NCI-H226 (cell line): ENCODE measurements at regions not wholly inside any gene's neighbourhood (a gene's known extent, or its start where the extent isn't known, plus 50 kb on each side); places are given as distances from the start of the nearest gene placed in this dataset.
"Not testable (repeated sequence)": the region's sequence is repeated elsewhere in the genome, so short reads cannot be mapped to it uniquely, and the experiment has no call there.

Source experiments
- DNase-seq: peaks from one replicate; pipeline ENCODE4 v3.0.0-alpha.2; 2015

DNA sequence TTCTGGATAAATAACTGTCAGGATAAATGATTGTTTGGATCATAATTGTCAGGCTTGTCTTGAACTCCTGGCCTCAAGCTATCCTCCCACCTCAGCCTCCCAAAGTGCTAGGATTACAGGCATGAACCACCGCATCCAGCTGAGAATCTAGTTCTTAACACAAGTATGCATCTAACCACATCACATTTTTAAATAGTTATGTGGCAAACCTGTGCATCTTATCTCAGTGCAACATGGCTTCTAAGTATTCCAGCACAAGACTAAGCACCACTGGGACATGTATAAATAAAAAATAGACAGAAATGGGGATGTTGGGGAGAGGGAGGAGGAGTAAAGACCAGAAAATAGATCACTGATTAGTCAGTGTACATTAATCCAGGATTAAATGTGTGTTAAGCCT, 74.7 kb upstream of the TBL1X start:
- DNase-seq, result peak; percentile 80

DNA sequence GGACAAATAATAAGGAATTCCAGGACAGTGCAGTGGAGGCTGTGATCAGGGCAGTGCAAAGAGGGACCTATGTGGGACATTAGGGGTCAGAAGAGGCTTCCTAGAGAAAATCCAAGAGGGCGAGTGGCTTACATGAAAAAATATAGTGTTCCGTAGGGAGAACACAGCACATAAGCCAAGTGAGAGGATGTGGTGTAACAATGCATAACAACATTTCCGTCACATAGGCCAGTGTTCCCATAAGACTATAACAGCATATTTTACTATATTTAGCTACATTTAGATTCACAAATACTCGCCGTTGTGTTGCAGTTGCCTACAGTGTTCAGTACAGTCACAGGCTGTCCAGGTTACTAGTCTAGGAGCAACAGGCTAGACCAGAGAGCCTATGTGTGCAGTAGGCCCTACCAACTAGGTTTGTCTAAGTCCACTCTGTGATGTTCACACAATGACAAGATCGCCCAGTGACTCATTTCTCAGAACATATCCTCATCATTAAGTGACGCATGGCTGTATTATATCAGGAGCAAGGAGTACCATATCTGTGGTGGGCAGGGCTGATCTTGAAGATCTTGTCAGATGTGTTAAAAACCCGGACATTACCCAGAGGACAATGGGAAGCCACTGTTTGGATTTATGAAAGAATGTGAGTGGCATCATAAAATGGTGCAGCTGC, 74.0 kb upstream of the TBL1X start:
- DNase-seq, result no peak

DNA sequence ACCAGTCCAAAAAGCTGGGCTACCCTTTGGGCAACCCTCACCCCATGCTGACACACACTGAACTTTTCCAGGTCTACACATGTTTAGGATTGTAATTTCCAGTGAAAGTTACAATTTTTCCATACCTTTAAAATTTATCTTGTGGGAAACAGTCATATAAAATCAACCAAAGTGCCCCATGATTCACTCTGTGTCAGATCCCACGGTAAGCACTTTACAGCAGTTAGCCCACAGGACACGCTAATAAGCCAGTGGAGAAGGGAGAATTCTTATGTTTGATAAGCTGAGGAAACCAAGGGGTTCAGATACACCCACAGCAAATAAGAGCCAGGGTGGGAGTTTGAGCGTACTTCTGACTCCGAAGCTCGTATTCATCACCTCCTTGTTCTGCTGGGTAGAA, 72.4 kb upstream of the TBL1X start:
- no peak for DNase-seq

DNA sequence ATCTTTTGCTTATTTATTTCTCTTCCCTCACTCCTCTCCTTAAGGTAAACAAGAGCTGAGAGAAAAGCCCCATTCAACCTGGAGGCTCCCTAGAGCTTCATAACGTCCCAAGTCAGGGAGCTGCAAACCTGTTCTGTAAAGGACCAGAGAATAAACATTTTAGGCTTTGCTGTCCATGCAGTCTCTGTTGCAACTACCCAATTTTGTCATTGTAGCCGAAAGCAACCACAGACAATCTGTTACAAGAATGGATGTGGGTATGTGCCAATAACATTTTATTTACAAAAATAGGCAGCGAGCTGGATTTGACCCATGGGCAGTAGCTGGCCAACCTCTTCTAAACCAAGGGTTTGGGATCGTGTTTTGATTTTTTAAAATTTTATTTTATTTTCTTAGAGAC, 71.3 kb upstream of the TBL1X start:
- DNase-seq, result no peak

DNA sequence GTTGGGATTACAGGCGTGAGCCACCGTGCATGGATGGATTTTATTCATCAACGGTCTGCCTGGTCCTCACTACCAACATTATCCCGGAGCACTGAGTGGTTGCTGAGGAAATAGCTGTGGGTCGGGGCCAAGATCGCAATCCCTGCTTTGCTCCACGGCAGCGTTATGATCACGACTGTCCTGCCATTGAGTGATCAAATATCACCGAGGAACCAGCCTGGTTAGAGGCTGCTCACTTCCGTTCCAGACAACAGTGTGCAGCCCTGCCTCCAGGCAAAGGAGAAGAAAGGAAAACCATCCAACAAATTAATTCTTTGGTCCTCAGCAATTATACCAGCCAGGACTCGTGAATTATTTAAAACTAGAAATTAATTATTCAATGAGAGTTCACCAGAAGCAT, 70.6 kb upstream of the TBL1X start:
- DNase-seq, result no peak

DNA sequence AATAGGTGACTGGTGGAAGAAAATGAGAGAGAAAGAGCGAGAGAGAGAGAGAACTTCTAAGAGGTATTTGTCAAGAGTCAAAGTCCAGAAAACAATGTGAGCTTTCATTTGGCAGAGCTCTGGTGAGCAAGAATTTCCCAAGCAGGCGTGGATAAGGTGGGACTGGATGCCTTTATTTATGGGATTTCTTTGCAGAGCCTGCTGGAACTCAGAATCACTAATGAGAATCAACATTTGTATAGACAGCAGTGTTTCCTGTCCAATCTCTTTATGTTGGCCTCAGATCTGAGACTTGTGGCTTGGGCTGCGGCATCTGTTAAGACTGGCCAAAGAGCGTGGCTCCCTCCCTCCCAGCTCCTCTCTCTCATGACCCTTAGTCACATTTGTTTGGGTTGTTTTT, 67.9 kb upstream of the TBL1X start:
- DNase-seq, result no peak

DNA sequence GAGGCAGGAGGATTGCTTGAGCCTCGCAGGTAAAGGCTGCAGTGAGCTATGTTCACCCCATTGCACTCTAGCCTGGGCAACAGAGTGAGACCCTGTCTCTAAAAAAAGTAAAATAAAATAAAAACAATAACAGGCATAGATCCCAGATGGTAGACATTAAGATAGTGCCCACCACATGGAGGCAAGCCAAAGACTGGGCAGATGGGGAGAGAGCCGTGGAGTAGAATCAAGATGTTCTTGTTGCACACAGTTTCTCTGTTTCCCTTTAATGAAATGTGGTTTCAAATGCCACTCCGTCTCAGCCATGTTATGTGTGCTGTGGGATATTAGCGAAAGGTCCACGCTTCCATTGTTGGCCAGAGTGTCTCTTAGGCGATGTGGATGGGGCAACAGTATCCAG, 63.8 kb upstream of the TBL1X start:
- DNase-seq, result no peak

DNA sequence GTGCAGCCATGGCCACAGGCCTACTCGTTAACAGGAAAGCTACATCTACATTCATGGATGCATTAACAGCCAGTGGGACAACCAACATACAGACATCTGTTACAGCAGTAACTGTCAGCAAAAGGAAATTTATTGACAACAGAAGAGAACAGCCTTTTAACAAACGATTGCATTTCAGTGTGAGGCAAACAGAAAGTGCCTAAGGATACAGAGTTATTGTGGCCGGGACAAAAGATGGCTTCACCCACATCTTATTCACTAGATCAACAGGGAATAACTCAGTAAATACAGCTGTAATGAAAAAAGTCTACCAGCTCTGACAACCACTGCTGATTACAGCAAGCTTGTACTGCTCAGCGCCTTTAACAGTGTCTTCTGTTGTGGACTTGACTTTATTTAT, 61.5 kb upstream of the TBL1X start:
- DNase-seq, result no peak

DNA sequence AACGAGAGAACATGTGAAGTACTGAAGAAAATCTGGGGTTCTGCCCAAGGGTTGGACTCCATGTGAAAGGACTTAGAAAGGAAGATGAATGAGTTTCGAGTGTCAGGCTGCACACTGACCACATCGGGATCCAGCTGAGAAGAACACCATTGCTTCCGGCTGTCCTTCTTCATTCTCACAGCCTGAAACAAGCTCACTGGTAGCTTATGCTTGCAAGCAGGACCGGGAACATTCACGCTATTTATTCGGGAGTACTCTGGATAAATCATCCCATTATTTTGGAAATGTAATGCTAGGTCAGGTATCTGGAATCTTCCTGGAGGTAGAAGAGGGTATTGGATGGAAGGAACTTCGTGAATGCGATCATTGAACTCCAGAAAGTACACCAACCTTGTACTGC, 59.2 kb upstream of the TBL1X start:
- DNase-seq, result not testable (repeated sequence)

DNA sequence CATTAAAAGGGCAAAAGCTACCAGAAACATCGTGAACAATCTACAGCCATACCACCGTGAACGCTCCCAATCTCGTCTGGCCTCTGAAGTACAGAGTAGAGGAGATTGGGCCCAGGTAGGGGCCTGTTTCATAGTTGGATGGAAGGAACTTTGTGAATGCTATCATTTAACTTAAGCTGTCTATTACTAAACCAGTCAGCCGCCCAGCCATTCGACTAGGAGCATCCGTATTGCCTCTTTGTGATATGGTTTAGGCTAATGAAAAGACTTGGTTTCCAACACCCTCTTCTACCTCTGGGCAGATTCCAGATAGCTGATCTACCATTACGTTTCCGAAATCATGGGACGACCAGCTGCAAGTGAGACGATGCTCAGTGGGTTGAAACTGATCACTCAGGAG, 54.0 kb upstream of the TBL1X start:
- not testable (repeated sequence) for DNase-seq

DNA sequence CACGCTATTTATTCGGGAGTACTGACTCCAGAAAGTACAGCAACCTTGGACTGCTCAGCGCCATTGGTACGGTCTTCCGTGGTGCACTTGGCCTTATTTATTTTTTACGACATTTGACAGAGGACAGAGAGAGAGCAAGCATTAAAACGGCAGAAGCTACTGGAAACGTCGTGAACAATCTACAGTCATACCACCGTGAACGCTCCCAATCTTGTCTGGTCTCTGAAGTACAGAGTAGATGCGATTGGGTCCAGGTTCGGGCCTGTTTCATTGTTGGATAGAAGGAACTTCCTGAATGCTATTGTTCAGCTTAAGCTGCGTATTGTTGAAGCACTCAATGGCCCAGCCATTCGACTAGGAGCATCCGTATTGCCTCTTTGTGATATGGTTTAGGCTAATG, 53.2 kb upstream of the TBL1X start:
- DNase-seq, result not testable (repeated sequence)

DNA sequence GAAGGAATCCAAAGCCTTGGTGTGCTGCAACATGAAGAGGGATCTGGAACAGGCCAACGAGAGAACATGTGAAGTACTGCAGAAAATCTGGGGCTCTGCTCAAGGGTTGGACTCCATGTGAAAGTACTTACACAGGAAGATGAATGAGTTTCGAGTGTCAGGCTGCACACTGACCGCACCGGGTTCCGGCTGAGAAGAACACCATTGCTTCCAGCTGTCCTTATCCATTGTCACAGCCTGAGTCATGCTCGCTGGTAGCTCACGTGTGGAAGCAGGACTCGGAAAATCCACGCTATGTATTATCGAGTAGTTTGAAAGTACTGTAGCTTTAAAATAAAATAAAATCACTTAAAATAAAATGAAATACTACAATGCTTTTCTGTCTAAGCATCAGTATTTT, 50.4 kb upstream of the TBL1X start:
- DNase-seq, result no peak
